ENCODE measurements at regions not wholly inside any gene's neighbourhood (a gene's known extent, or its start where the extent isn't known, plus 50 kb on each side); places are given as distances from the start of the nearest gene placed in this dataset.
A peak's percentile ranks its signal among the peaks of the same experiment; 100 is the strongest.

- DNase-seq (ENCODE audit: low read depth in 2 of 2): peak in 1 of 2 experiments; percentile 1
Observed at GRCh38 chr18:76130845-76131244, 364.2 kb downstream of the ZNF516 start.

DNA sequence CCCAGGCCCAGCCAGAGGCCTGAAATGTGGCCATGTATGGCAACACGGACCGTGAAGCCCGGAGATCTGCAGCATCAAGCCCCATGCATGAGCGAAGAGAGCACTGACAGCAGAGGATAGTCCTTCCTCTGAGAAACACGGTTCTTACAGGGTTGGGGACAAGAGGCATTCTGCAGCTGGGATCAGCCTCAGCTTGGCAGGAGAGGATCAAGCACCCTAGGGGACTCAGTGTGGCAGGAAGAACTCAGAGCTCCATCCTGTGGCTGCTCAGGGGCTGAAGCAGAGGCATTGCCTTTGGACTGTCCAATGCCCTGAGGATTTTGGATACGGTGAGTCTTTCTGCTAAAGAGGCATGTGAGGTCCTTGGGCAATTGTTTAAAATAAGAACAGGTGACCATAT, 368.7 kb downstream of the ZNF516 start:
- no peak for DNase-seq (ENCODE audit: low read depth in 2 of 2)

DNA sequence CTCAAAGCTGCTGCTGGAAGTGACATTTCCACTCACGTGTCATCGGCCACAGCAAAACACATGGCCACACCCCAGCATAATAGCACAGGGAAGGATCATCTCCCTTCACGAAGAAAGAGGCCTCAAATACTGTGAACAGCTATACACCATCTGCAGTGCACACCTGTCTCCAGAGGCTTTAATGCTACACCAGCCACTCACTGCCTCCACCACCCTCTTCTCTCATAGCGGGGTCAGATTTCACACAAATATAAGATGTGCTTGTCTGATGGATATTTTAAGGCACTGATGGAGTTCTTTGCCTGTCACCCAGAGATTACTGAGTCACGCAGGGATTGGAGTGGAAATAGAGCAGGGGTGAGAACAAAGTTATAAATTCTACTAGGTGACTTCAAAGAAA, 374.0 kb downstream of the ZNF516 start:
- DNase-seq (ENCODE audit: low read depth in 2 of 2): no peak

- no peak for DNase-seq (ENCODE audit: low read depth in 2 of 2)
Observed at GRCh38 chr18:76115580-76115979, 379.5 kb downstream of the ZNF516 start.

GRCh38 chr18:76113101-76113500, 381.9 kb downstream of the ZNF516 start:
- no peak for DNase-seq (ENCODE audit: low read depth in 2 of 2)

DNA sequence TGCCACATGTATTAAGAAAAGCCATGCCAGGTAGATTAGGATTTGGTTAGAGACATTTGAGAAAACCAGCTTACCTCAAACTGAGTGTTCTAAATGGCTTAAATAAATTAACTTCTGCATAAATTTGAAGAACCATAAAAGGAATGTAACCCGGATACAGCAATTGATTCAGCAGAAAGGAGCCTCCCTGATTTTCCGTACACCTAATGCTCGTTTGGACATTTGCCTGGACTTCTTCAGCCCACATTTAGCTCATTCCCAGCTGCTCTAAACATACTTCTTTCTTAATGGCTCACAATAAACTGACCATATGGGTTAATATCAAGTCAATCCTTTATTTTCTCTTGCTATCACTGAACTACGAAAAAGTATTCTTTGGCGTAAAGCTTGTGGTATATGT, 392.4 kb downstream of the ZNF516 start:
- no peak for DNase-seq (ENCODE audit: low read depth in 2 of 2)

DNA sequence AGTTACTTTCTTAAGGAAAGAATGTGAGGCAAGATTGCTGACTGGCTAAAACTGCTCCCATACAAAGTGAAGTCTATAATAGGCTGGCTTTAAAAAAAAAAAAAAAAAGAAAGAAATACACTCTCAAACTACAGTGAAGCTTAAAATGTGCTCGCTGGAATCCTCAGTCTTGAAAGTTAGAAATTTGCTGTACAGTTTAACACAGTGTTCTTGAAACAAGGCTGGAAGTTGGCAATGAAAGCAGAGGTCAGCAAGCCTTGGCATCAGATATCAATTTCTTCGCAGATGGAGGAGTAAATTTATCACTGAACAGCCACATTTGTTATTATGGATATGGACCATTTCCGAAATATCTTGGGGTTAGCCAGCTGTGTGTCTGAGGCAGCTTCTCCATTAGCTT, 392.9 kb downstream of the ZNF516 start:
- DNase-seq (ENCODE audit: low read depth in 2 of 2): no peak

- DNase-seq (ENCODE audit: low read depth in 2 of 2): no peak
Observed at GRCh38 chr18:76099931-76100457, 395.0 kb downstream of the ZNF516 start.

- DNase-seq (ENCODE audit: low read depth in 2 of 2): no peak
Observed at GRCh38 chr18:76098674-76099411, 396.2 kb downstream of the ZNF516 start.

DNA sequence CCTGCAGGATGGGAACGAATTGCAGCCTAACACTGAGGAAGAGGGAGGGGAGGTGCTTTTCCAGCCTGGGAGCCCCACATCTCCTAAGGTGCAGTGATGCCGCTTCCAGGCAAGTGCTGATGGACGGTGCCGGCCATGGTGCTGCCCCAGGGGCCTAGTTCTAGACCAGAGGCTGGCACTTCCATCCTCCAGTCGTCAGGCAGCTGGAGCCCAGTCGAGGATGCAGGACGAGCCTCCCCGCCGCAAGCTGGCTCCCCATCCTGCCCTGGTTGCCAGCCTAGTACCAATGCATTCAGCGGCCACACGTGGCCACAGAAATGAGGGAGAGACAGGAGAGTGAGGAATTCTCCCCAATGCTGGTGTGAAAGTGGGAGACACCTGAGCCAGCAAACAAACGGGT, 413.5 kb downstream of the ZNF516 start:
- DNase-seq (ENCODE audit: low read depth in 2 of 2): no peak

GRCh38 chr18:76080430-76080829, 414.6 kb downstream of the ZNF516 start:
- DNase-seq (ENCODE audit: low read depth in 2 of 2): no peak

DNA sequence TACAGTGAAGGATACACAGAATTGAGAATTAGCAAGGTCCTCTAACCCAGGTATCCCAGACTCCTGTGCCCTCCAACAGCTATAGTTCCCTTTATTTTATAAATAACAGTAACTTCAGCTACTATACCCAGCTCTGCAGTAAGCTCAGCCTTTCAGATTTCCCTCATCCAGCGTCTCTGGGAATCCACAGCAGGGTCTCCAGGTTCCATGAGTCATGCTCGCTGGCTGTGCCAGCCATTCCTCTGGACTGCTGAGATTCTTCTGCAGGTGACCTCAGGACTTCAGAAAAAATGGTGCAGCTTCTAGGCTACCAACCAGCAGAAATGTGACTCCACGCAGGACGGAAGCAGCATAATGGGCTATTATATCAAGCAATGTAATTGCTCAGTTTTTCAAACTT, 419.3 kb downstream of the ZNF516 start:
- no peak for DNase-seq (ENCODE audit: low read depth in 2 of 2)

DNA sequence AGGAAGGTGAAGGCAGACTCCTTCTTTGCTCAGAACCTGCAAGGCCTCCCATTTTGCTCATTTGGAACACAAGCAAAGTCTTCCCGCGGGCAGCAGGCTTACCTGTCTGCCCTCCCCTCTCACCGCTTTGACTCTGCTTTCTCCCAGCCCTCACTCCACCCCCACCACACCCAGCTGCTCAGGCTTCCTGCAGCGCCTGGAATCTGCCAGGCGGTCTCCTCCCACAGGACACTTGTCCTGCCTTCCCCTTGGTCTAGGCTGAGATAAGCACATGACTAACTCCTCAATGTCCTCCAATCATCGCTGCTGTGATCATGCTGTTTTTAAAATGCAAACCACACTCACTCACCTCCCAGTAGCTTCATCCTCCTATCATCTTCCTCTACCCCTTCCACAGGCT, 430.0 kb downstream of the ZNF516 start:
- no peak for DNase-seq (ENCODE audit: low read depth in 2 of 2)

DNA sequence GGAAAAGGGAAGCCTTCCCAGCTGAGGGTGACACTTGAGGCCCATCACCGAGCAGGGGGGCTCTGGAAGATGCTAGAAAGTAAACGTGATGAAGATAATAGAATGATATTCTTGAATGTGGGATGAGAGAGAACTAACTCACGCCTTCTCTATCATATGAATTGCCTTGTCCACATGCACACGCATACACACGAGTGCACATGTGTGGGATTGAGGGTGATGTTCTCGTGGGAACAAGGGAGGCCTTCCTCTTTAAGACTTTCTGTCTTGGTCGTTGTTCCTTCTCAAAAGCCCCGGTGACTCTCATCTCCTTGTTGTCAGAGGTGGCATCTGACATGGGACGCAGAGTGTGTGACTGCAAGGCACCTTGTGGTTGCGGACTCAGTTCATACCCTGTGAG, 436.9 kb downstream of the ZNF516 start:
- no peak for DNase-seq (ENCODE audit: low read depth in 2 of 2)

DNA sequence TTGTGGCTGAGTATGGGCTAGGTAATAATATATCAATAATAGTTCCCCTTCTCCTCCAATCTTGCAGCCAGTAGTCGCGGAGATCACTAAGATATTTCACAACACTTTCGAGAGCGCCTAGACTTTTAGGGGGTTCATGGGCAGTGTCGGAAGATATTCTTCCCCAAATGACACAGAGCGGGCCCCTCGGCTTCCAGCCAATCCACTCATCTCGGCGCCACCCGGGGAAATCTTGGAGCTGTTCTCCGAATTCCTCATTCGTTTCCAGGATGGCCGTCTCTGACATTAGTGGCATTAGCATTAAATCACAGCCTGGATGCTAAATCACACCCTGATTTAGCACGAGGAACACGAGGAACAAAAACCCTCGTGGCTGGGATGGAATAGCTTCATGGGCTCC, 437.7 kb downstream of the ZNF516 start:
- DNase-seq (ENCODE audit: low read depth in 2 of 2): no peak

DNA sequence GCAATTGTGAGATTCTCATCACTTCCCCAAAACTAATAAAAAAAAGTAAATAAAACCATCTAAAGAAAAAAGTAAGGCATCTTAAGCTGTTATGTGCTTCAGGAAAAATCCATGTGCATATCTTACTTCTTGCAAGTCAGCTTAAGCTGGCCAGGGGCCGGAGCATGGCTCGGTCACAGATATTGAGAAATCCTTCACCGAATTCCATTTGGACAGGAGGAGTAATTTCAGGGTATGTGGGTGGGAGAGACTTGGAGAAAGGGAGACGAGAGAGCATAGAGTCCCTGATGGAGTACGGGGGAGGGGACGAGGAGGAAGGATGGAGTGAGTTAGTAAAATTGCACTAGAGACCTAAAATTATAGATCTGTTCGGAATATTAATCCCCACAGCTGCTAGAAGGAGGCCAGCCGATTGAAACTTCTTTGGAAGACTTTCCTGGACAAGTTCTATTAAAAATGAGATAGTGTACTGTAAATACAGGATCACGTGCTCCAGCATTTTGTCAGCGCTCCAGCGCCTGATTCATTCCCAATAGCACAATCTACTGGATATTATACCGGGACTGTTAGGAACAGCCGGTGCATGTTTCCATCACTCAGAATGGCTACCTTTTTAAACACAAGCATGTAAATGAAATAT, 438.5 kb downstream of the ZNF516 start:
- no peak for DNase-seq (ENCODE audit: low read depth in 2 of 2)

DNA sequence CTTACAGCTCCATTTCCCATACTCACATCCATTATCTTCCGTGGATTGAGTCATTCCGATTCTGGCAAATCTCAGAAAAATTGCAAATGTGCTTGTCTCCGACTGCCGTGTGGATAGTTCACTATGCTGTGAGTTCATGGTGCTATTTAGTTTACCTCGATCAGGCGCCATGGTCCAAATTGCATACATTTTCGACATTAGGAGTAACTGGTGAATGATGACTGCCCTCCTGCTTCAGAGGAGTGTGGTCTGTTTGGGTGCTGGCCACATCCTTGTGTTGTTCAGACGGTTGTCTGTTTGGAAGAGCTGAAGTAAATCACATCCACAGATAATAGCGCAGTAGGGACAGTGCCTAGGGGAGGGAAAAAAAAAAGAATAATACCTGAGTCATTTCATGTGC, 439.5 kb downstream of the ZNF516 start:
- DNase-seq (ENCODE audit: low read depth in 2 of 2): no peak

GRCh38 chr18:76055025-76055424, 440.0 kb downstream of the ZNF516 start:
- DNase-seq (ENCODE audit: low read depth in 2 of 2): no peak

DNA sequence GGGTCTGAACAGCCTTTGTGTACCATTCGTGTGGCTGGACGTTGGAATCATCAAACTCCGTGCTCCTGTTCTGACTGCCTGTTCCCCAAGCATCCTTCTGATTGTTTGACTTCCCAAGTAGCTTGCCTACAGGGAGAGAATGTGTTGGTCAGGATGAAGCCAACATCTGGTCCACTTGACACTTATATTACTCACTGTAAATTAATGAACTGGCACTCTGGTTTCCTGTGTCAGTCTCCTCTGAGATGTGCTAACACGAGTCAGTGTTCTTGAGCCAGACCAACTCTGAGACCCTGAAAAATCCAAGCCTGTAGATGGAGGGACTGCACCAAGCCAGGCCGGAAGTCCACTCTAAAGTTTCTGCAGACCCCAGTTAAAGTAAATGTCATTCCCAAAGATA, 440.9 kb downstream of the ZNF516 start:
- DNase-seq (ENCODE audit: low read depth in 2 of 2): no peak

DNA sequence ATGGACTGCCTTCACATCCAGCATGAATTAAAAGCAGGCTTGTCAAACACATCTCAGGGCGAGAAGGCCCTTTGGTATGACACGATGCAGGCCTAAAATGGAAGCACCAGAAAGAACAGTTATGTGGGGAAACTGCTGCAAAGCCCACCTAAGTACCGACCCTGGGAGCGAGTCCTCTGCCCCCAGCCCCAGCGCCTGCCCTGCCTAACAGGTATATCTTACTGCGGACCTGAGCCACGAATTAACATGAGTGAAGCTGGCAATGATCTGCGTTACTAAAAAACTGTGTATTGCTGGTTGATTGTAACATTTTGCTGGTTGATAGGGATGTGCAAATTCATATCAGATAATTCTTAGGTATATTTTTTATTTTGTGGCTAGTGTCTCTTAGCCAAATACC, 441.5 kb downstream of the ZNF516 start:
- no peak for DNase-seq (ENCODE audit: low read depth in 2 of 2)

DNA sequence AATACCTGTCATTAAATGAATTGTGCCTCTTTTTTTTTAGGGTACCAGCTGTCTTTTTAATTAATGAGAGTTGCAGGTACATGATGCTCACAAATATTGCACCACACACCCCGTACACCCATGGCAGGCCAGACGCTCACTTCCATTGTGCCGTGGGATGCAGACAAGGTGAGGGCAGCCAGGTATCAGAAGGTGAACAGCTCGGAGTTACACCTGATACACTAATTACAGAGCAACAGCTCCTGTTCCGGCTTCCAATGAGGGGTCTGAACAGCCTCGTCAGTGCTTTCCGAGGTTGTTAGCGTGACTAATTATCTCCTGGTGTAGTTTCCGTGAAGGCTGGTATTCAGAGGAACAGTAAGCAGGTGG, 442.8 kb downstream of the ZNF516 start:
- no peak for DNase-seq (ENCODE audit: low read depth in 2 of 2)

GRCh38 chr18:76051396-76052226, 443.4 kb downstream of the ZNF516 start:
- DNase-seq (ENCODE audit: low read depth in 2 of 2): no peak

GRCh38 chr18:76046221-76046620, 448.8 kb downstream of the ZNF516 start:
- no peak for DNase-seq (ENCODE audit: low read depth in 2 of 2)

All from fibroblast of skin of left biceps (primary cell).